ENCODE measurements at regions not wholly inside any gene's neighbourhood (a gene's known extent, or its start where the extent isn't known, plus 50 kb on each side); places are given as distances from the start of the nearest gene placed in this dataset.

- TF ChIP-seq CTCF (IDR thresholded peaks at IDR 0.05; ENCODE audit: low read length): no peak
- no peak for TF ChIP-seq EZH2 (IDR thresholded peaks at IDR 0.05; ENCODE audit: borderline replicate concordance, low read length)
These were observed 71.5 kb upstream of the EGR2 start for GRCh38 chr10:62887642-62888041.

Measured in OCI-LY1 (cell line).